ENCODE measurements at regions not wholly inside any gene's neighbourhood (a gene's known extent, or its start where the extent isn't known, plus 50 kb on each side); places are given as distances from the start of the nearest gene placed in this dataset.

GRCh38 chr12:128009108-128009507, 257.9 kb upstream of the TMEM132C start:
- Mint-ChIP-seq H3K4me1 (ENCODE audit: low read depth, unreplicated experiment) (no peaks in the 10 kb centered on the region), H3K9me3 (ENCODE audit: low read depth, unreplicated experiment) (peaks cover 15% of the 10 kb centered on the region), H3K36me3 (ENCODE audit: insufficient read depth, unreplicated experiment) (no peaks in the 10 kb centered on the region), H3K4me3 (ENCODE audit: low read depth, unreplicated experiment) (no peak overlapping the region), H3K27me3 (ENCODE audit: unreplicated experiment) (no peaks in the 10 kb centered on the region), H3K27ac (ENCODE audit: unreplicated experiment) (no peak overlapping the region)
- CTCF ChIA-PET: no interaction called here
- no TSS peak for BruUV-seq (replicated peaks)
- no peak for DNase-seq
- intact Hi-C loops (cut with micrococcal nuclease; ENCODE audit: unreplicated experiment): no loop called here
- TF ChIP-seq, protein P1, sequence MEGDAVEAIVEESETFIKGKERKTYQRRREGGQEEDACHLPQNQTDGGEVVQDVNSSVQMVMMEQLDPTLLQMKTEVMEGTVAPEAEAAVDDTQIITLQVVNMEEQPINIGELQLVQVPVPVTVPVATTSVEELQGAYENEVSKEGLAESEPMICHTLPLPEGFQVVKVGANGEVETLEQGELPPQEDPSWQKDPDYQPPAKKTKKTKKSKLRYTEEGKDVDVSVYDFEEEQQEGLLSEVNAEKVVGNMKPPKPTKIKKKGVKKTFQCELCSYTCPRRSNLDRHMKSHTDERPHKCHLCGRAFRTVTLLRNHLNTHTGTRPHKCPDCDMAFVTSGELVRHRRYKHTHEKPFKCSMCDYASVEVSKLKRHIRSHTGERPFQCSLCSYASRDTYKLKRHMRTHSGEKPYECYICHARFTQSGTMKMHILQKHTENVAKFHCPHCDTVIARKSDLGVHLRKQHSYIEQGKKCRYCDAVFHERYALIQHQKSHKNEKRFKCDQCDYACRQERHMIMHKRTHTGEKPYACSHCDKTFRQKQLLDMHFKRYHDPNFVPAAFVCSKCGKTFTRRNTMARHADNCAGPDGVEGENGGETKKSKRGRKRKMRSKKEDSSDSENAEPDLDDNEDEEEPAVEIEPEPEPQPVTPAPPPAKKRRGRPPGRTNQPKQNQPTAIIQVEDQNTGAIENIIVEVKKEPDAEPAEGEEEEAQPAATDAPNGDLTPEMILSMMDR (IDR thresholded peaks at IDR 0.05; ENCODE audit: unreplicated experiment): no peak

DNA sequence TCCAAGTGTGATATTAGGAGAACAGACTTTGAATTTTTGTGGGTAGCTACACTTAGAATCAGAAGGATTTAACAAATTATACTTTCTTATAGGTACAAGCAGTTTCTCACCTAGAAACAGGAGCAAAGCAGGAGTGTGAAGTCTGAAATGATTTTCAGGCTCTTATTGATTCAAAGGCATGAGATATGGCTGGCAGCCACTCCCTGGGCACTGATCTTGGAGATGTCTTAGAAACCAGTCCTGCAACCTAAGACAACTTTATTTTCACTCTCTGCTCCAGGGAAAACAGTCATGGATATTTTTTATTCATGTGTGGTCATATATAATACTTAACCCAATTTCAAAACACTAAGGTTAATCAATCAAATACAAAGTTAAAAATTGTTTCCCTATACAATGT, 254.9 kb upstream of the TMEM132C start:
- TF ChIP-seq, protein P1 (IDR thresholded peaks at IDR 0.05; ENCODE audit: unreplicated experiment): no peak
- CTCF ChIA-PET: no interaction called here
- H3K9me3 Mint-ChIP-seq (ENCODE audit: low read depth, unreplicated experiment): peaks cover 17% of the 10 kb centered on the region
- H3K4me1 Mint-ChIP-seq (ENCODE audit: low read depth, unreplicated experiment): no peaks in the 10 kb centered on the region
- intact Hi-C loops (cut with micrococcal nuclease; ENCODE audit: unreplicated experiment): no loop called here
- no peaks in the 10 kb centered on the region for H3K36me3 Mint-ChIP-seq (ENCODE audit: insufficient read depth, unreplicated experiment)
- no peak for DNase-seq
- no TSS peak for BruUV-seq (replicated peaks)
- H3K27ac Mint-ChIP-seq (ENCODE audit: unreplicated experiment): no peak overlapping the region
- no peak overlapping the region for H3K4me3 Mint-ChIP-seq (ENCODE audit: low read depth, unreplicated experiment)
- no peaks in the 10 kb centered on the region for H3K27me3 Mint-ChIP-seq (ENCODE audit: unreplicated experiment)

- Mint-ChIP-seq H3K9me3 (ENCODE audit: low read depth, unreplicated experiment) (peaks cover 22% of the 10 kb centered on the region), H3K27me3 (ENCODE audit: unreplicated experiment) (no peaks in the 10 kb centered on the region), H3K36me3 (ENCODE audit: insufficient read depth, unreplicated experiment) (no peaks in the 10 kb centered on the region), H3K4me1 (ENCODE audit: low read depth, unreplicated experiment) (no peaks in the 10 kb centered on the region), H3K27ac (ENCODE audit: unreplicated experiment) (no peak overlapping the region), H3K4me3 (ENCODE audit: low read depth, unreplicated experiment) (no peak overlapping the region)
- no peak for DNase-seq
- intact Hi-C loops (cut with micrococcal nuclease; ENCODE audit: unreplicated experiment): no loop called here
- CTCF ChIA-PET: no interaction called here
- TF ChIP-seq, protein P1 (IDR thresholded peaks at IDR 0.05; ENCODE audit: unreplicated experiment): no peak
- no TSS peak for BruUV-seq (replicated peaks)
These were observed 251.7 kb upstream of the TMEM132C start for GRCh38 chr12:128015276-128015675.

DNA sequence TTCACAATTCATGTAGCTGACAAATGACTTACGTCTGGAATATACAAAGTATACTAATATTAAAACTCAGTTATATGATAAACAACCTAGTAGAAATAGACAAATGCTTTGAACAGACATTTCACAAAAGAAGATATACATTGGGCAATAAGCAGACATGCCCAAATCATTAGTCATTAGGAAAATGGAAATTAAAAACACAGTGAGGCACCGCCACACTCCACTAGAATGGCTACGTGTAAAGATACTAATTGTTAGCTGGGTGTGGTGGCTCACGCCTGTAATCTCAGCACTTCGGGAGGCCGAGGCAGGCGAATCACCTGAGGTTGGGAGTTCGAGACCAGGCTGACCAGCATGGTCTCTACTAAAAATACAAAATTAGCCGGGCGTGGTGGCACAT, 248.9 kb upstream of the TMEM132C start:
- no peaks in the 10 kb centered on the region for H3K36me3 Mint-ChIP-seq (ENCODE audit: insufficient read depth, unreplicated experiment)
- H3K4me1 Mint-ChIP-seq (ENCODE audit: low read depth, unreplicated experiment): no peaks in the 10 kb centered on the region
- H3K27me3 Mint-ChIP-seq (ENCODE audit: unreplicated experiment): no peaks in the 10 kb centered on the region
- no peak overlapping the region for H3K27ac Mint-ChIP-seq (ENCODE audit: unreplicated experiment)
- CTCF ChIA-PET: no interaction called here
- H3K9me3 Mint-ChIP-seq (ENCODE audit: low read depth, unreplicated experiment): peaks cover 30% of the 10 kb centered on the region
- no TSS peak for BruUV-seq (replicated peaks)
- DNase-seq: no peak
- intact Hi-C loops (cut with micrococcal nuclease; ENCODE audit: unreplicated experiment): no loop called here
- TF ChIP-seq, protein P1 (IDR thresholded peaks at IDR 0.05; ENCODE audit: unreplicated experiment): no peak
- H3K4me3 Mint-ChIP-seq (ENCODE audit: low read depth, unreplicated experiment): no peak overlapping the region
